NCI-H1436 treated with DMSO at 0.1 percent for 48 hours (cell line): ENCODE measurements at regions not wholly inside any gene's neighbourhood (a gene's known extent, or its start where the extent isn't known, plus 50 kb on each side); places are given as distances from the start of the nearest gene placed in this dataset.
"Not testable (repeated sequence)": the region's sequence is repeated elsewhere in the genome, so short reads cannot be mapped to it uniquely, and the experiment has no call there.

ENCODE experiments used
- DNase-seq: peaks from one replicate; lab custom pipeline; 2025; lab: John Stamatoyannopoulos, UW

DNA sequence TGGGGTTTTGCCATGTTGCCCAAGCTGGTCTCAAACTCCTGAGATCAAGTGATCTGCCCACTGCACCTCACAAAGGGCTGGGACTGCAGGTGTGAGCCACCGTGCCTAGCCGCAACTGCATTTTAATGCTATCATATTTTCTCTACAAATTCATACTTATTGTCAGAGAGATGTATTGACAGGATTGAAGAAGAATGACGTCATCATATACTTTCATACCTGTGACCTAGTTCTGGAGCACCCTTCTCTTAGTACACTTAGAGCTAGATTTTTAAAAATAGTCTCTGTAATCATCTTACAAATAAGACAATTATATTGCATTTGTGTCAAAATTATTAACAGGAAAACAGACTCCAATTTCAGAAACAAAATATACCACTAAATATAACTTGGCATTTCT is 242.8 kb upstream of the PDZRN3 start:
- DNase-seq: no peak

DNA sequence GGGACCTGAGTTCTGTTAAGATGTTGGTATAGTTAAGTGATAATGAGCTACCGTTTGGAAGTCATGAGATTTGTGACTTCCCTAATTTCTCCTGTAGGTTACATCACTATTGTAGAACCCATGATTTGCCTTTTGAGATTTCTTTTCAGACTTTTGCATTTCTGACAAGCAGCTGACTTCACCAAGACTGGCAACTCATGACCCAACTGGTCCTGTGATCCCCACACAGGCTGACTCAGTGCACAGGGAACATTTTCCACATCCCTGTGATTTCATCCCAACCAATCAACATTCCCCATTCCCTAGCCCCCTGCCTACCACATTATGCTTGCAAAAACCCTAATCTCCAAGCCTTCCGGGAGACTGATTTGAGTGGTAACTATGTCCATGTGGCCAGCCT is 242.1 kb upstream of the PDZRN3 start:
- no peak for DNase-seq

DNA sequence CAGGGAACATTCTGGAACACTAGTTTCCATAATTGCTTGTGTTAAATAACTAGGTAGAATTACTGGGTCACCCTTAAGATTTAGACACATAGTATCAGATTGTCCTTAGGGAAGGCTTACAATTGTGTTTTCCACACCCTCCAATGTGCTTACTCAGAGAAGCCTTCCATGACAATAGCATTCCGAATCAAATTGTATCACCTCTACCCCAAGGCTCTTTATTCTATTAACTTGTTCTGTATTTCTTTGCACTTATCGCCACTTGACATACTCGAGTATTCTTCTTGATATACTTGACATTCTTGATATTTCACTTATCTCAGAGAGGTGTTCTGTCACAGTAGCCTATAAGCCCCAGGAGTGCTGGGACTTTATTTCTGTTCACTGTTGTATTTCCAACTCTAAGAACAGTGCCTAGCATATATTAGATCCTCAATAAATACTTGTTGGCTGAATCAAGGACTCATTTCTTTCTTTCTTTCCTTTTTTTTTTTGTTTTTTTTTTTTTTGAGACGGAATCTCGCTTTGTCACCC is 238.9 kb upstream of the PDZRN3 start:
- no peak for DNase-seq

DNA sequence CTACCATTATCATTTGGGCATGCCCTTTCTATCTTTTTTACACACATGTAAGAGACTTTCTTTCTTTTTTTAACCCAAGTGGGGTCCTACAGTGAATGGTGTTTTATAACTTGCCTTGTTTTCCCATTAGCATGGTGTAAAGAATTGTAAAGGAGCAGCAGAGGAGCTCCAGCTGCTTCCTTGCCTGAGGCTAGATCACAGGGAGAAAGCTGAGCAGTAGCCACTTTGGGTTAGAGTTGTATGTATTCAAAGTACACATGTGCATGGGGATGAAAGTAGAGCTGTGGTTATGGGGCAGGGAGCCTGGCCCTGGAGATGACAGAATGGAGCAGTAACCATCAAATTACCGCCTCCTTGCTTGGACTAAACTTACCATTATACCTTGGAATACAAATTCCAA is 231.1 kb upstream of the PDZRN3 start:
- DNase-seq: no peak

DNA sequence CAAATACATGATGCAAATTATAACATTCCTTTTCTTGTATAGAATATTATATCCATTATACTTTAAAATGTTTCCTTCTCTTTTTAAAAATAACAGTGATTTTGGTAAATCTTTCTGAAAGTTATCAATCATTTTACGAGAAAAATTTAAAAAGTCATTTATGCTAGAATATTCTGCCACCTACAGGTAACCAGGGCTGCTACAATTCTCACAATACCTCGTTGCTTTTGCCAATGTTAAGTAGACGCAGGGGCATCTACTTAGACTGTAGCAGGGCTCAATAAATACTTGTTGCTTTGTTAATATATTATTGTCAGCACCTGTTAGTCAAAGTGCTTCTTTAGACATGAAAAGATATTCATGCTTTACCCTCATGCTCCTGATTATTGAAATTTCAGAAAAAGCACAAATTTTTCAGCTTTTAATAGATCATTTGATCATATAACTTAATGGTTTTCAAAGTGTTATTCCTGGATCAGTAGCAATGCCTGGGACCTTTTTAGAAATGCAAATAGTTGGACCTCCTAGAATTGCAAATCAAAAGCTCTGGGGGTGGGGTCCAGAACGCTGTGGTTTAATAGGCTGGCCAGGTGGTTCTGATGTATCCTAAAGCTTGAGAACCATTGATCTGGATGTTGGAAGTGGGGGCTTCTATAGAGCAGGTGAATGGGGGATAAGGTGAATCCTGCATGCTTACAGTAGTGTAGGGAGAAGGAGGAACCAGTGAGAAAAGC is 223.6 kb upstream of the PDZRN3 start:
- DNase-seq: no peak

DNA sequence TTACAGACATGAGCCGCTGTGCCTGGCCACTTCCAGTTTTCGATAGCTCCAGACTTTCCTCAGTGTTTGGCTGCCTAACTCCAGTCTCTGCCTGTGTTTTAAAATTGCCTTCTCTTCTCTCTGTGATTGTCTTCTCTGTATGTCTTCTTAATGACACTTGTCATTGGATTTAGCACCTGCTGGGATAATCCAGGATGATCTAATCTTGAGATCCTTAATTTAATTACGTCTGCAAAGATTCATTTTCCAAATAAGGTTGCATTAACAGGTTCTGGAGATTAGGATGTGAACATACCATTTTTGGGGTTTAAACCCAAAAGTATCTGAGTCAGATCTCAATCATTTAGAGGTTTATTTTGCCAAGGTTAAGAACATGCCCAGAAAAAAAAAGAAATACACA is 222.2 kb upstream of the PDZRN3 start:
- DNase-seq: no peak

DNA sequence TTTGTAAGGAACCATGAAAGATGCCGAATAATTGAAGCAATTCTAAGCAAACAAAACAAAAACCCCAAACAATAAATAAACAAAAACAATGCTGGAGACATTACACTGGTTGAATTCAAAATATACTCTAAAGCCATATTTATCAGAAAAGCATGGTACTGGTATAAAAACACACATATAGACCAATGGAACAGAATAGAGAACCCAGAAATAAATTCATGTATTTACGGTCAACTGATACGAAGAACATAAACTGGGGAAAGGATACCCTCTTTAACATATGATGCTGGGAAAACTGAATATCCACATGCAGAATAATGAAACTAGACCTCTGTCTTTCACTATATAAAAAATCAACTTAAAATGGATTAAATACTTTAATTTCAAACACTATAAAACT is 214.3 kb upstream of the PDZRN3 start:
- DNase-seq: no peak

DNA sequence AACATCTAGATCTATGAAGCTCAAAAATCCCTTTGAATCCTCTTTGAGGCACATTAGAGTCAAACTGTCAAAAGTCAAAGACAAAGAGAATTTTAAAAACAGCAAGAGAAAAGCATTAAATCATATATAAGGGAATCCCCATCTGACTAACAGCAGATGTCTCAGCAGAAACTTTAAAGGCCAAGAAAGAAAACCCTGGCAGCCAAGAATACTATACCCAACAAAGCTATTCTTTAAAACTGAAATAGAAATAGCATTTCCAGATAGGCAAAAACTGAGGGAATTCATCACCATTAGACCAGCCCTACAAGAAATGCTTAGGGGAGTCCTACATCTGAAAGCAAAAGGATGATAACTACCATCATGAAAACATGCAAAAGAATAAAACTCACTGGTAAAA is 211.2 kb upstream of the PDZRN3 start:
- DNase-seq: no peak

DNA sequence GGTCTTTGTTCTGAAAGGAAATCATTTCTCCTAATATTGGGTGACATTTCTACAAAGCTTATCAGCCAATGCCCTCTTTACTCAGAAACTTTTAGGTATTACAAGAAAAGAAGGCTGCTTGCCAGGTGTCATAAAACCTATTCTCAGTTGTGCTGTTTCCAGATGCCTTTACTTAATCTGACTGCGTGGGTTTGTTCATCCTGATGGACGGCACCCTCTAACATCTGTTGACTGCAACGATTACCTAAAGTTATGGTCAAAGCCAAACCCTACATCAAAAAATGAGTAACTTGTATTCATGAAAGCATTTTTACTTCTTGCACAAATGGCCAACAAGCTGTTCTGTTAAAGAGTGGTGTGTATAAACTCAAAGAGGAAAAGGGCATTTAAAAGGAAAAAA is 207.7 kb upstream of the PDZRN3 start:
- no peak for DNase-seq

DNA sequence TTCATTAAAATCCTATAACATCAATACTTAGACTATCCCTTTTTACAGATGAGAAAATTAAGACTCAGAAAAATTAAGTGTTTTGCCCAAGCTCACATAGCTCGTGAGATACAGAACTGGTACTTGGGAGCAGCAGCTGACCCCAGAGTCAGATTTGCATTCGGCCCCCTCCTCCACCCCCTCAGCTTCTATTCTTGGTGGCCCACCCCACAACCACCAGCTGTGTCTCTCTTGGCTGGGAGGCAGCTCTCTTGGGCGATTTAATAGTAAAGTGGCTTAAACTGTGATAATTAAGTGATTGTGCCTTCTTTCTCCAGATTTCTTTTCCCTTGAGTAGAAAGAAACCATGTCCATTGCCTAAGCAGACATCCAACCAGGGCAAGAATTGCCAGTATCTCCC is 203.6 kb upstream of the PDZRN3 start:
- DNase-seq: no peak

DNA sequence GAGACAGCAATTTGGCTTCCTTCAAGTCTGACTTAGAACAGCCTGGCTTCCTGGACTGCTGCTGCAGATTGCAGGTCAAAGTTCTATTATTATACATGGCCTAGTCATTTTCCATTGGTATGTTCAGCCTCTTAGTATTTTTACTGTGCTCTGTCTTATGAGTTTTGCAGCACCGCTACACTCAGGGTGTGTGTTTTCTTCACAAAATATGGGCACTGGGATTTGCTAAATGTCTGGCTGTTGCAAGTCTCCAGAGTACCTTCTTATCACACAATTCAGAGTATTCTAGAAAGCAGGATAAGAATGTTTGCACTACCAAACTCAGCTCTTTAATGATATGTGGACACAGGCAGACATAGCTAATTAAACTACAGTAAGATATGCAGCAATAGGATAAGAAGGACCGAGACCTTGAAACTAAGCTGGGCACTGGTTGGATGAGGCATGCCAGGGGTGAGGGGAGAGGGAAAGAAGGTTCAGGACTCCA is 203.0 kb upstream of the PDZRN3 start:
- DNase-seq: no peak

DNA sequence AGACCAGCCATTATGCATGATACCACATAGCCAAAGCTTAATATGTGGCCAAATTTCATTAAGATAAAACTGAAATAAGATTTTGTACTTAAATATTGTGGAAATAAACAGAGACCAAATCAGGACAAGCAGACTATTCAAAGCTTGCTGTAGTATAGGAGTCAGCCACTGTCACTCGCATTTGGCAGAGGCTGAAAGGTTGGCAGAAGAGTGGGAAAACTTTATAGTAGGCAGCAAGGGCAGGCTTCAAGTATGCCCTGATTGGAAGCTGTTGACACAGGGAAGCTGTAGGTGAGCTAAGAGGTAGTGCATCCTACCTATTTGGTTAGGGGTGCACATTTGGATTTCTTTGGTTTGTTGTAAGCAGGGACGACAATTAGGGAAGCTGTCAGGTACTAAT is 202.5 kb upstream of the PDZRN3 start:
- DNase-seq: no peak

DNA sequence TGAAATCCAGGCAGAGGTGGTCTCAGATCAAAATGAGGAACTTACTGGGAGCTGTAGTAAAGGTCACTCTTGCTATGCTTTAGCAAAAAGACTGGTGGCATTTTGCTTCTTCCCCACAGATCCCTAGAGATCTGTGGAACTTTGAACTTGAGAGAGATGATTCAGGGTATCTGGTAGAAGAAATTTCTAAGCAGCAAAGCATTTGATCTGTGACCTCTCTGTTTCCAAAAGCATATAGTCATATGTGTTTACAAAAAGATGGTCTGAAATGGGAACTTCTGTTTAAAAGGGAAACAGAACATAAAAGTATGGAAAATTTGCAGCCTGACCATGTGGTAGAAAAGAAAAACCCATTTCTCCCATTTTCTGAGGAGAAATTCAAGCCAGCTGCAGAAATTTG is 196.2 kb upstream of the PDZRN3 start:
- DNase-seq: not testable (repeated sequence)

DNA sequence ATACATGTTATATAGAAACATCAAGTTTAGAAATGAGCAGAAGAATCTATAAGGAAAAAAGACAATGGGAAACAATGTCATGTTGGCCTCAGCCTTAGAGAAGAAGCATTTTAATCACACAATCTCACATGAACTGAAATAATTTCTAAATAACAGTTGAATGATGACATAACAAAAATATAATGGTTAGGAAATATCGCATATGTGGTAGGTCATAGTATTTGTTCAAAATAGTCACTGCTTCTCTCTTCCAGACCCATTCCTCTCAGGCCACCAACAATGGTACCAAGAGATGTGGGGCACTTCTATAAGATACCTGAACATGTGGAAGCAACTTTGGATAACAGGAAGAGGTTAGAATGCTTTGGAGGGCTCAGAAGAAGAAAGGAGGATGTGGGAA is 195.7 kb upstream of the PDZRN3 start:
- DNase-seq: no peak

DNA sequence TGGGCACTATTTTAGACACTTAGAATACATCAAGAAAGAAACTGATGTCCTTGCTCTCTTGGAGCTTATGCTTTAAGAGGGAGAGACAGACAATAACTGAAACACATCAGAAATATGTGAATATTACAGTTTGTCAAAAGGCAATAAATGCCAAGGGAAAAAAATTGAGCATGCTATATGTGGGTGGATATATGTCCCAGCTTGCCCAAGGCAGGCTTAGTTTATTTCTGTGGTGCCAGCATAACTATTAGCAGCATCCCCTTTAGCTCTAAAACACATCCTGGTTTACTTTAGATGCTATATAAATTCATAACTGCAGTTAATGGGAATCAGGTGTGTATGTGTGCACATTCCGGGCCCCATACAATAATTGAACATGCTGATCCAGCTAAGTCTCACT is 191.2 kb upstream of the PDZRN3 start:
- DNase-seq: no peak

DNA sequence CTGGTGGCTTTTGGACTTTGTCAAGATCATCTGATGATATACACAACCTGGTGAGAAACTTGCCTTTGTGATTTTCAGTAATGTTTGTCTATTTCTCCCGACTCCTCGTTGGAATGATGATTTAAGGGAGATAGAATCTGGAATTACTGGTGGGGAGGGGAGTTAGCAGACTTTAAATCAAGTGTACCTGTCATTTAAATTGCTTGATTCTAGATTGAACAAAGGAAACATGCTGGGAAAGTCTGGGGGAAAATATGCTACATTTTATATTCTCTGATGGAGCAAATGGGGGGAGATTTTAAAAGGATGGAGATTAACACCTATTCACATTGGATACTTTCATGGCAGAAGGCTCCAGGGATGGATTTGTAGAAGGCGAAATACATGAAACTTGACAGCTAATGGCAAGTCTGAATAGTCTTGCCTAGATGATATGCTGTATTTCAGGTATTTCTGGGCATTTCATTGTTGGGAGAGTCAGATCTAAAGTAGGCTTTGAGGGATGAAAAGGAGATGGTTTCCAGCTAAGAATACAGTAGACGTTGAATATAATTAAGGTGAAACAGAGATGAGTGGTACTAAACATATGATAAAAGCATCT is 189.1 kb upstream of the PDZRN3 start:
- no peak for DNase-seq

DNA sequence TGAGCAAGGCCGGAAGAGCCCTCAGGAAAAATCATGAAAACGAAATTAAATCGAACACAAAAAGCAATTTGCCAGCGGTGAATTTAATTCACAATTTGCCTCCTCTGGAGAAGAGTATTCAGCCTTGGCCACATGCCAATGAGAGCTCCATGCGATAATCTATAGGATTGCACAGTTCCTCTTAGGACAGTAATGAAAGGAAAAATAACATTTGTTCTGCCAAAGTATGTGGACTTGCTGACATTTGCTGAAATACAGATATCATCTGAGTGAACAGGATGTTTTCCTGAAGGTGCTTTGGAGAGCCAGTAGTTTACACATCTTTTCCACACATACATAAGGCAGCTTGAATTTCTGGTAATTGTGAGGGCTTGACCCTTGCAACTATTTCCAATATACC is 188.6 kb upstream of the PDZRN3 start:
- DNase-seq: no peak

DNA sequence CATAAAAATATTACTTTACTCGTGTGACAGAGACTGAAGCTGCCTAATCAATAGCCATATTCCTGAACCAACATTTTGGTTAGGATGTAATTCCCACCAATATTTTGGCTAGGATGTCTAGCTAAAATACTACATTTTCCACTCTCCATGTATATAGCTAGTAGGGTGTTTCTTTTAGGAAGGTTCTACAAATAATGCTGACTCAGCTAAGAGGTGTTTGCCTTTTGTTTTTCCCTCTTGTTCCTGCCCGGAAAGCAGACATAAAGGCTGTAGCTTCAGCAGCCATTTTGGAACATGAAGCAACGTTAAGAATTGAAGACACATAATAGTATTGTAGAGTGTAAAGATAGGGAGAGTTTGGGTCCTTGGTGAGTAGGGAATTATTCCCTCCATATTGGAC is 187.3 kb upstream of the PDZRN3 start:
- no peak for DNase-seq

DNA sequence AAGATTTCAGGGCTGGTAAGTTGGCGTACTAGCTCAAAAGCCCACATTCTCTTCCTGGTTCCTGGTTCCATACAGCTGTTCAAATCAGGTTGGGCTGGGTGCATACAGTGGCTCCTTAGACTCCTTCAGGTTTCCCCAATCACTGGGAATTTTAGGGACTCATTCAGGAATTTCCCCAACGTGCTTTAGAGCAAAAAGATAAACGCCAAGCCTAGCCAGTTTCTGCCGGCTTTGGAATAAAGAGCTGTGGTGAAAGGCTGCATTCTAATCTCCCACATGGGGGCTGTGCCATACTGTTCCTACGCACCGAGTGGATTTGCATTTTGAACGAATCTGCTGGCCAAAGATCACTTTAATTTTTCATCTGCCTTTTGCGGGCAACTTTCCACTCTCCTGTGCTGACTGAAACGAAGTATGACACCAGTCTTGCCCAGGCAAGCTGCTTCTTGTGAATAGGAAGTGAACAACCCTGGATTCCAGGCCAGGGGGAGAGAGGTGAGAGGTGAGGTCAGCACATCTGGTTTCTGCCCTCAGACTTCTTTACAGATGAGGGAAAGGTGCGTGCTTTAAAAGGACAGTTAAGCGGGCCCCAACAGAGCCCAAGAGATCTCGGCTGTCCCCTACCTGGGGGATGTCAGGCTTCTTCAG is 184.2 kb upstream of the PDZRN3 start:
- no peak for DNase-seq

DNA sequence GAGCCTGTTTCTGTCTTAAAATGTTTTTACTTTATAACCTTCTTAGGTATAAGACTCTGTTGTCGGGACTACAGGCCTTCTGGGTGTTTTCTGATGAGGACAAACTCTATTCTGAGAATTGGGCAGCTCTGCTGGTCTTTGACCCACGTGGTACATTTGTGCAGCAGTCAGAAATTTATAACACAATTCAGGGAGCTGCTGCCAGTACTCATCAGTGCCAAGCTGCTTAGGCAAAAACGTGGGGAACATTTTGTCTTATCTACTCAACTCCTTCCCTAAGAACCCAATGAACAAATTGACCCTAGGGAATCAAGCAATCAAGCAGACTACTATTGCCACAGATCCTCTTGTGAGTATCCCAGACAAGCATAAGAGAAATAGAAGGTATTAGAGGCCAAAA is 180.7 kb upstream of the PDZRN3 start:
- DNase-seq: no peak

DNA sequence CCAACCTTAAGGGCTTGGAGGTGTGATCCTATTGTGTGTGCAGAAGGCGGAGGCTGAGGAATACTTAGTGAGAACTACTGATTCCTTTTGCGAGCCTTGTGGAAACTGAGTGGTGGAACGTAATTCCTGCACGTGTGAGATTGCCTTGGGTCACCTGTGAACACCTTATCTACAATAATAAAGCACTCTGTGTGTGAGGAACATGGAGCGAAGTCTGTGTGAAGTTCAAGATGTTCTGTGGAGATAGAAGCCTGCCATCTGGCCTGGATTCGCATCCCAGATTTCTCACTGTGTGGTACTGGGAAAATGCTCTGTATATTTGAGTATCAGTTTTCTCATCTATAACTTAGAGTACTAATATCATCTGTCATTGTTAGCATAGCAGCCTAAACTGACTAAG is 179.5 kb upstream of the PDZRN3 start:
- DNase-seq: no peak

DNA sequence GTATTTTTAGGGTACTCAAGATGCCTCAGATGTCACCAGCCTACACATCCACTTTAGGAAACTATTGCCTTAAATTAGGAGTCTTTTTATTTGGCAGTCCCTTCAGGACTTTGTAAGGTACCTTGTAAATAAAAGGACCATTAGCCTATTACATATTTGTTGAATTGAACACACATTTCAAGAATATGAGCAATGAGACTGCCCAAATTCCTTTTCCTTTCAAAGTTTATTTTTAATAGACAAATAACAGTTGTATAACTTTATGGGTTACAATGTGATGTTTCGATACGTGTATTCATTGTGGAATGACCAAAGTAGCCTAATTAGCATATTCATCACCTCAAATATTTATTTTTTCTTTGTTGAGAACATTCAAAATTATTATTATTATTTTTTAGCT is 176.7 kb upstream of the PDZRN3 start:
- no peak for DNase-seq

DNA sequence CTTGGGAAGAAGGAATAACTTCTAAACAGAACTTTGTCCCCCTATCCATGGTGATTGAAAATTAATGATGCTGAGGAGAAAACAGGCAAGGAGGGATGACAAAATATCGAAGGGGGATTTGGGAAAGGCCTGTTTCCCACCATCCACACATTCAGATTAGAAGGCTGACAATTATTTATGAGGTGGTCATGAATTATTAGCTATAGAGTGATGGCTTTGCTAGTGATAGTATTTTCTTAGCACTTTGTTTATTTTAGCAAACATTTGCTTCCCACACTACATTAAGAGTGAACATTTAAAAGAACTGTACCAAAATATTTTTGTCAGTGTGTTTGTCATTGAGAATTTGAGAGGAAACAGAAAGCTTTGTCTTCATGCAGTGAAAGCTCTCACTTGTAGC is 172.6 kb upstream of the PDZRN3 start:
- DNase-seq: no peak
